ENCODE measurements at regions not wholly inside any gene's neighbourhood (a gene's known extent, or its start where the extent isn't known, plus 50 kb on each side); places are given as distances from the start of the nearest gene placed in this dataset.

DNA sequence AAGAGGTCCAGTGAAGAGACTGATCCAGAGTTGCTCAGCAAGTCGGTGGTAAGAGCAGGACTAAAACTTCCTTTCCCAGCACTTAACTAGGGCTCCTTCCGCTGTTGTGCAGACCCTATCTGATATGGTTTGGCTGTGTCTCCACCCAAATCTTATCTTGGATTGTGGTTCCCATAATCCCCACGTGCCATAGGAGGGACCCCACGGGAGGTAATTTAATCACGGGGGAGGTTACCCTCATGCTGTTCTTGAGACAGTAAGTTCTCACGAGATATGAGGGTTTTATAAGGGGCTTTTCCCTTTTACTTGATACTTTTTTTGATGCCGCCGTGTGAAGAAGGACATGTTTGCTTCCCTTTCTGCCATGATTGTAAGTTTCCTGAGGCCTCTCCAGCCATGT lies 221.9 kb upstream of the GLRA1 start:
- no peak for TF ChIP-seq TCF12 (IDR thresholded peaks at IDR 0.05; ENCODE audit: low read depth)

DNA sequence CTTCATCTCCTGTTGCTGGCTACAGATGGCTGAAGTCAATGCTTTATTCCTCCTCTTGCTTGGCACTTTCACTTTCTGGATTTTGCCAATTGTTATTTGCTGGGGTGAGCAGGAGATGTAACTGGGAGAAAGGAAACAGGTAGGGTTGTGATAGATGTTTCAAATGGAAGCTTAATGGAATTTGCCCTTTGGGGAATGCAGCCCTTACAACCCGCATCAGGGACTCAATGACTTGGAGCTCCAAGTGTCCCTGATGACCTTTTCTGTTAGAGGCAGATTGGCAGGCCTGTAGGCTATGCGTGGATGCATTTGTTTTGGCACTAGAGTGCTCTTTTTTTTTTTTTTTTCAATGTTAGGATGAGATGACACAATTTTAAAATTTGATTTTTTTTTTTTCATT lies 219.9 kb upstream of the GLRA1 start:
- TF ChIP-seq TEAD4 (IDR thresholded peaks at IDR 0.05) = no peak
- no peak for TF ChIP-seq EGR1 (IDR thresholded peaks at IDR 0.05)
- no peak for TF ChIP-seq YY1 (IDR thresholded peaks at IDR 0.05; ENCODE audit: low read depth)
- no peak for TF ChIP-seq EP300 (IDR thresholded peaks at IDR 0.05; ENCODE audit: borderline replicate concordance)
- TF ChIP-seq TAF1 (IDR thresholded peaks at IDR 0.05; ENCODE audit: low read depth) = no peak
- no peak for TF ChIP-seq CEBPB (IDR thresholded peaks at IDR 0.05)
- TF ChIP-seq, protein P1, sequence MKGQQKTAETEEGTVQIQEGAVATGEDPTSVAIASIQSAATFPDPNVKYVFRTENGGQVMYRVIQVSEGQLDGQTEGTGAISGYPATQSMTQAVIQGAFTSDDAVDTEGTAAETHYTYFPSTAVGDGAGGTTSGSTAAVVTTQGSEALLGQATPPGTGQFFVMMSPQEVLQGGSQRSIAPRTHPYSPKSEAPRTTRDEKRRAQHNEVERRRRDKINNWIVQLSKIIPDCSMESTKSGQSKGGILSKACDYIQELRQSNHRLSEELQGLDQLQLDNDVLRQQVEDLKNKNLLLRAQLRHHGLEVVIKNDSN (IDR thresholded peaks at IDR 0.05) = no peak
- TF ChIP-seq, protein P2, sequence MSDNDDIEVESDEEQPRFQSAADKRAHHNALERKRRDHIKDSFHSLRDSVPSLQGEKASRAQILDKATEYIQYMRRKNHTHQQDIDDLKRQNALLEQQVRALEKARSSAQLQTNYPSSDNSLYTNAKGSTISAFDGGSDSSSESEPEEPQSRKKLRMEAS (IDR thresholded peaks at IDR 0.05) = no peak
- TF ChIP-seq NFIC (IDR thresholded peaks at IDR 0.05) = no peak
- TF ChIP-seq FOXM1 (IDR thresholded peaks at IDR 0.05; ENCODE audit: borderline replicate concordance, low read depth) = no peak
- no peak for TF ChIP-seq TCF12 (IDR thresholded peaks at IDR 0.05; ENCODE audit: low read depth)

DNA sequence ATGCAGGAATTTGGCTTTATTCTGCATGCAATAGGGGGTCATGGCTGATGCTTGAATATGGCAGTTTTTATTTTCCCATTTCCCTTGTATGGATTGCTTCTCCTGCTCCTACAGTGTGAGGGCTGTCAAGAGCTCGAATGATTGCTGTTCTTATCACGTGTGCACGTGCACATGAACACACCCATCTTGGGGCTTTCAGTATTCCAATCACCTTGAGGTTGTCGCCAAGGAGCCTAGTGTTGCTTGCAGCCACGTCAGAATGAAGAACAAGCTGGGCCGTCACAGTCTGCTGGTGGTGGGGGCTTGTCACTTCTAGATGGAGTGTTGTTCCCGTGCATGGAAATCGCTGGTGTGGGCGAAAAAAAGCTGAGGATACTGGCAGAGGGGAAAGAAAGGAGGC lies 219.4 kb upstream of the GLRA1 start:
- TF ChIP-seq CREB1 (IDR thresholded peaks at IDR 0.05; ENCODE audit: low read depth) (no peak), CEBPB (IDR thresholded peaks at IDR 0.05) (no peak), TAF1 (IDR thresholded peaks at IDR 0.05; ENCODE audit: low read depth) (no peak), NFIC (IDR thresholded peaks at IDR 0.05) (no peak), ZBTB7A (IDR thresholded peaks at IDR 0.05; ENCODE audit: low read depth) (no peak), EP300 (IDR thresholded peaks at IDR 0.05; ENCODE audit: borderline replicate concordance) (no peak), YY1 (IDR thresholded peaks at IDR 0.05; ENCODE audit: low read depth) (no peak), FOXM1 (IDR thresholded peaks at IDR 0.05; ENCODE audit: borderline replicate concordance, low read depth) (no peak), TEAD4 (IDR thresholded peaks at IDR 0.05) (no peak), TCF12 (IDR thresholded peaks at IDR 0.05; ENCODE audit: low read depth) (no peak), EGR1 (IDR thresholded peaks at IDR 0.05) (no peak), RAD21 (IDR thresholded peaks at IDR 0.05; ENCODE audit: low read depth) (no peak)
- TF ChIP-seq, protein P1 (IDR thresholded peaks at IDR 0.05) = no peak
- TF ChIP-seq, protein P3, sequence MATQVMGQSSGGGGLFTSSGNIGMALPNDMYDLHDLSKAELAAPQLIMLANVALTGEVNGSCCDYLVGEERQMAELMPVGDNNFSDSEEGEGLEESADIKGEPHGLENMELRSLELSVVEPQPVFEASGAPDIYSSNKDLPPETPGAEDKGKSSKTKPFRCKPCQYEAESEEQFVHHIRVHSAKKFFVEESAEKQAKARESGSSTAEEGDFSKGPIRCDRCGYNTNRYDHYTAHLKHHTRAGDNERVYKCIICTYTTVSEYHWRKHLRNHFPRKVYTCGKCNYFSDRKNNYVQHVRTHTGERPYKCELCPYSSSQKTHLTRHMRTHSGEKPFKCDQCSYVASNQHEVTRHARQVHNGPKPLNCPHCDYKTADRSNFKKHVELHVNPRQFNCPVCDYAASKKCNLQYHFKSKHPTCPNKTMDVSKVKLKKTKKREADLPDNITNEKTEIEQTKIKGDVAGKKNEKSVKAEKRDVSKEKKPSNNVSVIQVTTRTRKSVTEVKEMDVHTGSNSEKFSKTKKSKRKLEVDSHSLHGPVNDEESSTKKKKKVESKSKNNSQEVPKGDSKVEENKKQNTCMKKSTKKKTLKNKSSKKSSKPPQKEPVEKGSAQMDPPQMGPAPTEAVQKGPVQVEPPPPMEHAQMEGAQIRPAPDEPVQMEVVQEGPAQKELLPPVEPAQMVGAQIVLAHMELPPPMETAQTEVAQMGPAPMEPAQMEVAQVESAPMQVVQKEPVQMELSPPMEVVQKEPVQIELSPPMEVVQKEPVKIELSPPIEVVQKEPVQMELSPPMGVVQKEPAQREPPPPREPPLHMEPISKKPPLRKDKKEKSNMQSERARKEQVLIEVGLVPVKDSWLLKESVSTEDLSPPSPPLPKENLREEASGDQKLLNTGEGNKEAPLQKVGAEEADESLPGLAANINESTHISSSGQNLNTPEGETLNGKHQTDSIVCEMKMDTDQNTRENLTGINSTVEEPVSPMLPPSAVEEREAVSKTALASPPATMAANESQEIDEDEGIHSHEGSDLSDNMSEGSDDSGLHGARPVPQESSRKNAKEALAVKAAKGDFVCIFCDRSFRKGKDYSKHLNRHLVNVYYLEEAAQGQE (IDR thresholded peaks at IDR 0.05; ENCODE audit: low read depth) = no peak
- TF ChIP-seq, protein P2 (IDR thresholded peaks at IDR 0.05) = no peak

DNA sequence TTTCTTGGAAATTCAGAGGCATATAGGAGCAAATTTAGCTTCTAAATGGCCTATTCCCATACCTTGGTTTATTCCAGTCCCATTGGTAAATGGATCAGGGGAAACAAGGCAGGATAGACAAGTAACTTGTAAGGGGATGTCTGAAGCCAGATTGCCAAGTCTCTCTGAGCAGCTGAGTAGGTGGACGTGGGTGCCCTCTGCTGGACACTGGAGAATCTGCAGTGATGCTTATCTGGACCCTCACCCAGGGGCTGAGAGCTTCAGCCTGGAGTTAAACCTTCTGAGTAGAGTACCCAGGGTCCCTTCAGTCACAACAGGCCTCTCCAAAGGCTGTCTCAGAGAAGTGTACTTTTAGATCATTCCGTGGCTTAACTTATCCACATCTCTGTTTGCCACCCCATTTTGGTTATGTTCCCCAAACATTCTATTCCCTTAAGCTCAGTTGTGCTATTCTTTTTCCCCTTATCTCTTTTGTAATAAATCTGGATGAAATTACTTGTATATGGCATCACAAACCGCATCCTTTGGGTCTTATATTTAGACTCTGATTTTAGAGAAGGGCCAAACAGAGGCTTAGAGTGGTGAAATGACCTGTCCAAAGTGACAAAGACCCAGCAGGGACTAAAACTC lies 218.3 kb upstream of the GLRA1 start:
- TF ChIP-seq RAD21 (IDR thresholded peaks at IDR 0.05; ENCODE audit: low read depth) (peak; percentile 80), TCF12 (IDR thresholded peaks at IDR 0.05; ENCODE audit: low read depth) (no peak)

DNA sequence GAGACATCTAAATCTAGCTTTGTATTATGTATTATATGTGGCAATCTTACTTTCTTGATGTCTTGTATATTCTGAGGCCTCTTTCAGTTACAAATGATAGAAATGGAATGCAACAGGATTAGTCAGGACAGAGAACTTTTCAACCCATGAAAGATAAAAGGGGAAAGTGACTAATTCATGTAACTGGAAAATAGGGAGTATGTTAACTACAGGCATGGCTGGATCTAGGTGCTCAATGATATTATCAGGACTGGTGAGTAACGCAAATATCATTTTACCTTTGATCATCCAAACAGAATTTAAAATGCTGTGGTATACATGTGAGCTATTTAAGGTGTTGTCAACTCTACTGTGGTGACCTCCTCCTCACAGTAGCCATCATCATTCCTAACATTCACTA lies 215.7 kb upstream of the GLRA1 start:
- TF ChIP-seq, protein P1 (IDR thresholded peaks at IDR 0.05) = no peak
- TF ChIP-seq CREB1 (IDR thresholded peaks at IDR 0.05; ENCODE audit: low read depth) = no peak
- TF ChIP-seq, protein P3 (IDR thresholded peaks at IDR 0.05; ENCODE audit: low read depth) = no peak
- no peak for TF ChIP-seq FOXM1 (IDR thresholded peaks at IDR 0.05; ENCODE audit: borderline replicate concordance, low read depth)

DNA sequence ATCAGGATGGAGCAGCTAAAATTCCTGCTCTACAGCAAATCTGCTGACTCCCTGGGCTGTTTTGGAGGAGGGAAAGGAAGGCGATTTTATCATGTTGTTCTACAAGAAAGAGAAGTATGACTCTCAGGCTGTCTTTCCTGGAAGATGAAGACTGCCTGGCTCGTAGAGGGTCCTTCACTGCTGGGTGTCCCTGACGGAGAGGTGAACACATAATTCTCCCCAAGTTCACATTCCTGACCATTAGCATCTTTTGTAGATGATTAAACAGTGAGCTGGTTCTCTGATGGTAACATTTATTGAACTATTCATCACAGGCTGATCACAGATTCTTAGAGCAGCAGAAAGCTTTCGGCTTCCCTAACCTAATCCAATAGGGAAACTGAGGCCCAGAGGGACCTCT lies 212.4 kb upstream of the GLRA1 start:
- TF ChIP-seq TCF12 (IDR thresholded peaks at IDR 0.05; ENCODE audit: low read depth) (no peak), EGR1 (IDR thresholded peaks at IDR 0.05) (no peak), RAD21 (IDR thresholded peaks at IDR 0.05; ENCODE audit: low read depth) (no peak), CREB1 (IDR thresholded peaks at IDR 0.05; ENCODE audit: low read depth) (no peak), FOXM1 (IDR thresholded peaks at IDR 0.05; ENCODE audit: borderline replicate concordance, low read depth) (no peak), YY1 (IDR thresholded peaks at IDR 0.05; ENCODE audit: low read depth) (no peak), TEAD4 (IDR thresholded peaks at IDR 0.05) (no peak), CEBPB (IDR thresholded peaks at IDR 0.05) (no peak), TAF1 (IDR thresholded peaks at IDR 0.05; ENCODE audit: low read depth) (no peak), EP300 (IDR thresholded peaks at IDR 0.05; ENCODE audit: borderline replicate concordance) (no peak), ZBTB7A (IDR thresholded peaks at IDR 0.05; ENCODE audit: low read depth) (no peak), NFIC (IDR thresholded peaks at IDR 0.05) (no peak)
- TF ChIP-seq, protein P2 (IDR thresholded peaks at IDR 0.05) = no peak
- TF ChIP-seq, protein P1 (IDR thresholded peaks at IDR 0.05) = no peak
- TF ChIP-seq, protein P3 (IDR thresholded peaks at IDR 0.05; ENCODE audit: low read depth) = no peak

Measured in Ishikawa (cell line).